Lower leg skin (tissue), 3 donors: ENCODE measurements at regions not wholly inside any gene's neighbourhood (a gene's known extent, or its start where the extent isn't known, plus 50 kb on each side); places are given as distances from the start of the nearest gene placed in this dataset.

Source experiments
- POLR2A ChIP-seq, 2 donors: fragments of 450-650 bp; IDR thresholded peaks; one replicate each; pipeline ENCODE4 v1.6.1; 2016 to 2017; ENCODE audit warnings: antibody characterized with exemption in 2 of 2, mild to moderate bottlenecking in 1 of 2, moderate library complexity in 1 of 2
- TF ChIP-seq, protein P1 (sequence below), 3 donors: fragments of 450-650 bp; IDR thresholded peaks; one replicate each; pipeline ENCODE4 v1.5.1; 2016; ENCODE audit warnings: antibody characterized with exemption in 3 of 3, mild to moderate bottlenecking in 3 of 3, moderate library complexity in 2 of 3

- TF ChIP-seq, protein P1, sequence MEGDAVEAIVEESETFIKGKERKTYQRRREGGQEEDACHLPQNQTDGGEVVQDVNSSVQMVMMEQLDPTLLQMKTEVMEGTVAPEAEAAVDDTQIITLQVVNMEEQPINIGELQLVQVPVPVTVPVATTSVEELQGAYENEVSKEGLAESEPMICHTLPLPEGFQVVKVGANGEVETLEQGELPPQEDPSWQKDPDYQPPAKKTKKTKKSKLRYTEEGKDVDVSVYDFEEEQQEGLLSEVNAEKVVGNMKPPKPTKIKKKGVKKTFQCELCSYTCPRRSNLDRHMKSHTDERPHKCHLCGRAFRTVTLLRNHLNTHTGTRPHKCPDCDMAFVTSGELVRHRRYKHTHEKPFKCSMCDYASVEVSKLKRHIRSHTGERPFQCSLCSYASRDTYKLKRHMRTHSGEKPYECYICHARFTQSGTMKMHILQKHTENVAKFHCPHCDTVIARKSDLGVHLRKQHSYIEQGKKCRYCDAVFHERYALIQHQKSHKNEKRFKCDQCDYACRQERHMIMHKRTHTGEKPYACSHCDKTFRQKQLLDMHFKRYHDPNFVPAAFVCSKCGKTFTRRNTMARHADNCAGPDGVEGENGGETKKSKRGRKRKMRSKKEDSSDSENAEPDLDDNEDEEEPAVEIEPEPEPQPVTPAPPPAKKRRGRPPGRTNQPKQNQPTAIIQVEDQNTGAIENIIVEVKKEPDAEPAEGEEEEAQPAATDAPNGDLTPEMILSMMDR (IDR thresholded peaks at IDR 0.05): no peak
- no peak for TF ChIP-seq POLR2A (IDR thresholded peaks at IDR 0.05)
Measured at GRCh38 chr22:47645923-47646322, 883.5 kb downstream of the TBC1D22A start.
